Prostate gland (tissue), 2 donors: ENCODE measurements at regions not wholly inside any gene's neighbourhood (a gene's known extent, or its start where the extent isn't known, plus 50 kb on each side); places are given as distances from the start of the nearest gene placed in this dataset.
"Not testable (repeated sequence)": the region's sequence is repeated elsewhere in the genome, so short reads cannot be mapped to it uniquely, and the experiment has no call there.

Source experiments
- POLR2A ChIP-seq: fragments of 450-650 bp; IDR thresholded peaks from one replicate; pipeline ENCODE4 v1.6.1; 2016; ENCODE audit warnings: antibody characterized with exemption, mild to moderate bottlenecking
- POLR2AphosphoS5 ChIP-seq: sonication (generic); formaldehyde crosslinking; IDR thresholded peaks from one replicate; pipeline ENCODE4 v1.6.1; 2017; ENCODE audit warnings: antibody characterized with exemption
- TF ChIP-seq, protein P1 (sequence below), 4 experiments: fragments of 200-600 bp in 2 of 4; fragments of 450-650 bp in 2 of 4; sonication (generic) in 2 of 4; IDR thresholded peaks; 1 replicate in 3 of 4; 2 replicates in 1 of 4; pipeline ENCODE4 v1.5.1; 2016 to 2019; ENCODE audit warnings: antibody characterized with exemption in 4 of 4, mild to moderate bottlenecking in 2 of 4, moderate library complexity in 2 of 4

DNA sequence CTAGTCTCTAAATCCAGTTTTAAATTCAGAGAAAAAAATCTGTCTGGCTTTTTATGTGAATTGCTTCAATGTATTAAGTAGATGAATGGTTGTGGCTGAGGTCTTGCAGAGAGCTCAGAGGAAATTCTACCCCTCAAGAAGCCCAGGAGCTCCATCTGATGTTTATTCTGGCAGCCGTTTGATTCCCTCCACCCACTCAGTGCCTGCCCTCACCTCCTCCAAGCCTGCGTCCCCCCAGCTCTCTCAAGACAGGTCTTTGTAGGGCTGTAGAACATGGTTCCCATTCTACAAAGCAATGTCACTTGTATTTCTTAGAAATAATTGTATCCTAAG is 366.3 kb downstream of the ANAPC1 start:
- TF ChIP-seq, protein P1, sequence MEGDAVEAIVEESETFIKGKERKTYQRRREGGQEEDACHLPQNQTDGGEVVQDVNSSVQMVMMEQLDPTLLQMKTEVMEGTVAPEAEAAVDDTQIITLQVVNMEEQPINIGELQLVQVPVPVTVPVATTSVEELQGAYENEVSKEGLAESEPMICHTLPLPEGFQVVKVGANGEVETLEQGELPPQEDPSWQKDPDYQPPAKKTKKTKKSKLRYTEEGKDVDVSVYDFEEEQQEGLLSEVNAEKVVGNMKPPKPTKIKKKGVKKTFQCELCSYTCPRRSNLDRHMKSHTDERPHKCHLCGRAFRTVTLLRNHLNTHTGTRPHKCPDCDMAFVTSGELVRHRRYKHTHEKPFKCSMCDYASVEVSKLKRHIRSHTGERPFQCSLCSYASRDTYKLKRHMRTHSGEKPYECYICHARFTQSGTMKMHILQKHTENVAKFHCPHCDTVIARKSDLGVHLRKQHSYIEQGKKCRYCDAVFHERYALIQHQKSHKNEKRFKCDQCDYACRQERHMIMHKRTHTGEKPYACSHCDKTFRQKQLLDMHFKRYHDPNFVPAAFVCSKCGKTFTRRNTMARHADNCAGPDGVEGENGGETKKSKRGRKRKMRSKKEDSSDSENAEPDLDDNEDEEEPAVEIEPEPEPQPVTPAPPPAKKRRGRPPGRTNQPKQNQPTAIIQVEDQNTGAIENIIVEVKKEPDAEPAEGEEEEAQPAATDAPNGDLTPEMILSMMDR (IDR thresholded peaks at IDR 0.05): not testable (repeated sequence)
- TF ChIP-seq POLR2A, POLR2AphosphoS5: not testable (repeated sequence)
